ENCODE measurements at regions not wholly inside any gene's neighbourhood (a gene's known extent, or its start where the extent isn't known, plus 50 kb on each side); places are given as distances from the start of the nearest gene placed in this dataset.

DNA sequence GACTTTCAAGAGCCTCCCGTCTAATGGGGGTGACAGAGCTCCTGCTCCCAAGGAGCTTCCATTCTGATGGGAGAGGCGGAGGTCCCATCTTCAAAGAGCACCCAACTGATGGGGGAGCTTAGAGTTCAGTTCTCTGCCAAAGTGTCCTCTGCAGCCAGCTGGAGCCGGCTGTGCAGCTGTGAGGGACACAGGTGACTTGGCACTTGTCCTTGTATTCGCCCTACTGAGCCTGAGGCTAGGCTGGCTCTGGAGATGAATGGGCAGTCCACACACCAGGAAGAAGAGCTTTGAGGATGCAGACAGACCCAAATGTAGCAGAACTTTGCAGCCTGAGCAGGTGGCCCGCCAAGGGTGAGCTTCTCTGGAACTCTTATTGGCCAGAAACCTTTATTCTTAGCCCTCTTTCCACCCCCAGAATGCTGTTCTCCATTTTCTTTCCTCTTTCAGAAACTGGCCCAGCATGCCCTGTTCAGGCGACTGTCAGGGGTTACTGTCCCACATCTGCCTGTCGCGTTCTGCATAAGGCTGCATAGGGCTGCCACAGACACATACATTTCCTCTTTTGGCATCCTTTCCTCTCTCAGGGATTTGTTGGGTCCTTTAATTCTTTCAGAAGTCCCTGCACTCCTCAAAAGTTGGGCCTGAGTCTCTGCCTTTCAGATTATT, 108.7 kb upstream of the LRFN2 start:
- TF ChIP-seq, protein P1, sequence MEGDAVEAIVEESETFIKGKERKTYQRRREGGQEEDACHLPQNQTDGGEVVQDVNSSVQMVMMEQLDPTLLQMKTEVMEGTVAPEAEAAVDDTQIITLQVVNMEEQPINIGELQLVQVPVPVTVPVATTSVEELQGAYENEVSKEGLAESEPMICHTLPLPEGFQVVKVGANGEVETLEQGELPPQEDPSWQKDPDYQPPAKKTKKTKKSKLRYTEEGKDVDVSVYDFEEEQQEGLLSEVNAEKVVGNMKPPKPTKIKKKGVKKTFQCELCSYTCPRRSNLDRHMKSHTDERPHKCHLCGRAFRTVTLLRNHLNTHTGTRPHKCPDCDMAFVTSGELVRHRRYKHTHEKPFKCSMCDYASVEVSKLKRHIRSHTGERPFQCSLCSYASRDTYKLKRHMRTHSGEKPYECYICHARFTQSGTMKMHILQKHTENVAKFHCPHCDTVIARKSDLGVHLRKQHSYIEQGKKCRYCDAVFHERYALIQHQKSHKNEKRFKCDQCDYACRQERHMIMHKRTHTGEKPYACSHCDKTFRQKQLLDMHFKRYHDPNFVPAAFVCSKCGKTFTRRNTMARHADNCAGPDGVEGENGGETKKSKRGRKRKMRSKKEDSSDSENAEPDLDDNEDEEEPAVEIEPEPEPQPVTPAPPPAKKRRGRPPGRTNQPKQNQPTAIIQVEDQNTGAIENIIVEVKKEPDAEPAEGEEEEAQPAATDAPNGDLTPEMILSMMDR (conservative IDR thresholded peaks at IDR 0.05 in 1 of 2, IDR thresholded peaks at IDR 0.05 in 1 of 2; ENCODE audit: extremely low read depth in 1 of 2, insufficient read depth in 1 of 2, low read depth in 1 of 2, low read length in 2 of 2), result no peak
- TF ChIP-seq EZH2 (IDR thresholded peaks at IDR 0.05; ENCODE audit: borderline replicate concordance, low read length), result no peak

Data from mammary epithelial cell (primary cell).